Stimulated activated CD4-positive, alpha-beta T cell treated with anti-CD3 and anti-CD28 coated beads, Interleukin-1b, Interleukin-23, amount 100 ng/mL, for 4 hours (primary cell): ENCODE measurements at regions not wholly inside any gene's neighbourhood (a gene's known extent, or its start where the extent isn't known, plus 50 kb on each side); places are given as distances from the start of the nearest gene placed in this dataset.
"Not testable (repeated sequence)": the region's sequence is repeated elsewhere in the genome, so short reads cannot be mapped to it uniquely, and the experiment has no call there.

Experiments used
- DNase-seq, 2 donors: peaks; one replicate each; pipeline ENCODE4 v3.0.0-alpha.2; 2020; ENCODE audit warnings: low read depth in 2 of 2

- DNase-seq, result no peak
Measured at GRCh38 chr10:124164264-124164663, 70.9 kb upstream of the CHST15 start.

- no peak for DNase-seq
Measured at GRCh38 chr10:124162774-124163354, 69.5 kb upstream of the CHST15 start.

GRCh38 chr10:124162136-124162535, 68.7 kb upstream of the CHST15 start:
- DNase-seq, result no peak

GRCh38 chr10:124161601-124162000, 68.2 kb upstream of the CHST15 start:
- no peak for DNase-seq

DNA sequence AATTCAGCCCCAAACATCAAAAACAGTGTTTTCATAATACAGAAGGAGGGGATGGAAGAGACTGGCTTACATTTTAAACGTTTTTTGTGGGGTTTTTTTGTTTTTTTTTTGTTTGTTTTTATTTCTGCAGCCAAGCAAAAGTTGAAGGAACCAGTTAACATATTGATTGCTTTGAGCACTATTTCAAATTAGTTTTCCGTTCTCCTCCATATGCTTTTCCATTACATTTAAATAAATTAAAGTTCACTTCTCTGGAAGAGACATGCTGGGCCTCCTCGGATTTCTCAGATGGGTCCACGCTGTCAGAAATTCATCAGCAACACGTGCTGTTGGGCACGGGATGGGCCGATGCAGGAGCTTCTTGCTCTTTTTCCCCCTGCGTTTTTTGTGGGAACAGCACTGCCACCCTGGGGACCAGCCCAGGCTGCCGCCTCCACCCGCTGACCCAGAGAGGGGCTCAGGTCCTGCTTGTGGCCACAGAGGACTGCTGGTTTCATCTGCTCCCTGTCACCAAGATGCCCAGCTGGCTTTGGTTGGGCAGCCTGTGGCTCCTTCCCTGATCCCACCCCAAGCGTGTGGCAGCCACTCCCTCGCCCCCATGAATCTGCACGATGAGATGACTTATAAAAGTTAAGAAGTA, 67.7 kb upstream of the CHST15 start:
- no peak for DNase-seq

DNA sequence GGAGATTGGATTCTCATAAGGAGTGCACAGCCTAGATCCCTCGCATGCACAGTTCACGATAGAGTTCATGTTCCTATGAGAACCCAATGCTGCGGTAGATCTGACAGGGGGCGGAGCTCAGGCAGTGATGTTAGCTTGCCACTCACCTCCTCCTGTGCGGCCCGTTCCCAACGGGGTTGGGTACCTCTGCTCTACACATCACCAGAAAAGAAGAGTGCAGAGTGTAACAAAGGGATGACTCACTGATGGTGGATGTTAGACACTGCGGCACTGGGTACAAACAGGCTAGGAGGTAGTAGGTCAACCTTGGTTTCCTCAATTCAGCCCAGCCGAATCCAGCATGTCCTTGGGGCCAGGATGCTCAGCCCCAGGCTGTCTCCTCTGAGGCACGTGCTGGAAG, 66.8 kb upstream of the CHST15 start:
- no peak for DNase-seq

DNA sequence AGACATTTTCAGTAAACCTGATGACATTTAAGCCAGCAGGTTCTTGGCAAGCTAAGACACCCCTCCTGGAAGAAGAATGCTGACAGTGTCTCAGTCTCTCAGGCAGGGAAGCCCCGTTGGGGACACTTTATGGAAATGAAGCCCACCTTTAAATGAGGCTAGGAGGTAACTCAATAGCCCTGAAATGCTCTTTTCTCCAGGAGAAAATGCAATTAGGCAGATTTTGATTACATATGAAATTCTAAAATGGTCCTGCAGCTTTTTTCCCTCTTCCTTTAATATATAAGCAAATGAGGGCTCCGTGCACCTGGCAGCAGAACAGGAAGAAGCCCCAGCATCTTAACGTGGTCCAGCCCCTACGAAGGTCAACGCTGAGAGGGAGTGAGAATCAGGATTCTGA, 65.8 kb upstream of the CHST15 start:
- no peak for DNase-seq

- no peak for DNase-seq
Measured at GRCh38 chr10:124158592-124158991, 65.2 kb upstream of the CHST15 start.

DNA sequence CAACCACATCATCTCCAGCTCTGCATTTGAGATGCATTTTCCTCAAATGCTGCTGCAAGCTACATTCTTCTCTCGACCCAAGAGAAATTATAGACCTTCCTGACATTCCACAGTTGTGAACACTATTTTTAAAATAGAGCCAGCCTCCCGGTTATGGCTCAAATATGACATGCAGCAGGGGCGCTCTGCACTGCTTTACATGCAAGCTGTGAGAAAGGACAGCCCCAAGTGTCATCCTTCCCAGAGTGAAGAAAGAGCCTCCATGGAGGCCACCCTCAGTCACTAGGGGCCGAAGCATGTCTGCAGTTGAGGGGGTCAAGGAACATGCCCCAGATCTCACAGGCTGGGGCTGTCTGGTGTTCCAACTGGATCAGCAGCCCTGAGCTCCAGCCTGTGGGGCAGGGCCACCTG, 63.9 kb upstream of the CHST15 start:
- DNase-seq, result no peak

GRCh38 chr10:124156524-124157260, 63.3 kb upstream of the CHST15 start:
- DNase-seq, result no peak

DNA sequence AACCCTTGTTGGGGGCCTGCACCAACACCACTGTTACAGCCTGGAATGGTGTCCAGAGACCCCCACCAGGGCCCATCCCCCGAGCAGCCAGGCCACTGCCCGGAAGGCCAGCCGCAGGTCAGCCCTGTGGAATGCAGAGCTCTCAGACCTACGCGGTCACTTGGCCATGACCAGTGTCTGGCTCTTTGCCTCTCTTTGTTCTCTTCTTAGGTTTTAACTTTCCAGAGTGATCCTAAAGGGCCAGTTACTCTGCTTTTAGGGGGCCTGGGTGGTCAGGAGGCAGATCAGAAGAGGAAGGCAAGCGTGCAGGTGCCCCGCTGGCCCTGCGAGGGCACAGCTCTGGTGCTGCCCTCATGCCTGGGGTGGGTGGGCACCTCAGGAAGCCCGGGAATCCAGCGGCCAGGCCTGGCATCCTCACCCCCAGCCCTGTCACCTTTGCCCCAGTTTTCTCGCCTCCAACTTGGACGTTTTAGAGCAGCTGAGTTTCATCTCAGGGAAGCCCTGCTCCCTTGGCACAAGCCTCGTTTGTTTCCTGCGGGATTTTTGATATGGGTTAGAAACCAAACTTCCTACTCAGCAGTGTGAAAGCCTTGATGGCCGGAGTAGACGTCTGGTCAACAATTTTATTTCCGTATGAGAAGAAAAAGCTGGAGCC, 62.5 kb upstream of the CHST15 start:
- DNase-seq, result no peak

- DNase-seq, result peak; percentile 9 to 12
Measured at GRCh38 chr10:124153023-124153826, 59.8 kb upstream of the CHST15 start.

DNA sequence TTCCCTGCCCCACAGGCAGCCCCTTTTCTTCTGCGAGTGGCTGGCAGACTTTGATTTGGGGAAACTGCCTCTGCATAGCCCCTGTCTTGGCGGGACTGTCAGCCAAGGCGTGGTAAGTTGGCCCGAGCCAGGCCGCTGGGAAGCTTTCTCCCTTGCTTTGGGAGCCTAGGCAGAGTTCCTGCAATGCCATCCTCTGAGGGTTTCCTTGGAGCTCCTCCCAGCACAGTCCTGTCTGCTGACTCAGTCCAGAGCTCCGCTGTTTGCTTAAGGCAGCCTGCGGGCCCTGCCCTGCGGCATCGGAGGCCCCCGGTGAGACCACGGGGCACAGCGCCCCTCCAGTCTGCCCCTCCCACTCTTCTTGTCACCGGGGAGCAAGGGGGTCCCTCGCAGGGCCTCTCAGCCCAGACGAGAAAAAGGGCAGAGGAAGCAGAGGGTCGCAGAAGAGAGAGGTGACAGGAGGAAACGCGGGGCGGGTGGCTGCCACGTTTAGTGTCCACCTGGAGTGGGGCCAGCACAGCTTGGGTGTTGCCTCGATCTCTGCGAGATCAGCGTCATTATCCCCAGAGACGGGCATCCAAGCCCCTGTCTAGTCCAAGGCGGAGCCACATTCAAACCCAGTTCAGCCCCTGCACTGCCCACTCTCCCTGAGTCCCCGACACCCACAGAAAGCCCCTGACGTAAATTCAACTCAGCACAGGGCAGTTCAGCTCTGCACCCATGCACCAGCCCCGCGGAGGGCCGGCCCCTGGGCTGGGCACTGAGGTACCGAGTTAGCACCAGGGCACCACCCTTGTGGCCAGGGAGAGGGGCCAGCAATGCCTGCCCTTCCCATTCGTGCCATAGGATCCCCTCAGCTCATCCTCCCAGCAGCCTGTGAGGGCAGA, 59.0 kb upstream of the CHST15 start:
- no peak for DNase-seq

DNA sequence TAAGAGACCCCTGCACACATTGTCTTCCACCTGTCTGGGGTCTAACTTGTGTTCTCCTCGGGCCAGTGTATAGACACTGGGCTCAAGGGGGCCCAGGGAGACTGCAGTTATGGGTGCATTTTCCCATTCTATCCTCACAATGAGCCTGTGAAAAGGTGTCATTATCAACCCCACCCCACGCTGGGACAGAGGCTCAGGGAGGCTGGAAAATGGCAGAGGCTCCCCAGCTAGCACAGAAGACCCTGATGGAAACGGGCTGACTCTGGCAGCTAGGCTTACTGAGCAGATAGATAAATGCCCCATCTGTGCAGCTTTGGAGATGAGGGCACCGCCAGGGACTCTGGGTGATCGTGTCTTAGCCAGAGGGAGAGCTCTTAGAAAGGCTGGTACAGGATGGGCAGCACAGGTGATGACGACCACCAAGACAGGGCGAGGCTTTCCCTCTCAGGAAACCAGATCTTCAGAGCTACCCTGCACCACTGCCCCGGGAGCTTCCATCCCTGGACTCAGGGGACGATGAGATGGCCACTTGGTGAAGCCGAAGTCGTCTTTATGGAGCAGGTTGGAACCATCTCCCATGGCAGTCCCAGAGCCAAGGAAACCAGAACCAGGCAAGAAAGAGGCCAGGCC, 58.2 kb upstream of the CHST15 start:
- no peak for DNase-seq

- DNase-seq, result no peak
Measured at GRCh38 chr10:124150807-124151417, 57.5 kb upstream of the CHST15 start.

- no peak for DNase-seq
Measured at GRCh38 chr10:124150189-124150806, 56.9 kb upstream of the CHST15 start.

- no peak for DNase-seq
Measured at GRCh38 chr10:124149189-124150042, 56.0 kb upstream of the CHST15 start.

GRCh38 chr10:124148509-124149188, 55.3 kb upstream of the CHST15 start:
- DNase-seq, result not testable (repeated sequence)
